ENCODE measurements at regions not wholly inside any gene's neighbourhood (a gene's known extent, or its start where the extent isn't known, plus 50 kb on each side); places are given as distances from the start of the nearest gene placed in this dataset.
"Not testable (repeated sequence)": the region's sequence is repeated elsewhere in the genome, so short reads cannot be mapped to it uniquely, and the experiment has no call there.

GRCh38 chr1:194860248-194861201, 1674.1 kb upstream of the B3GALT2 start:
- no peak for DNase-seq
- Histone ChIP-seq H3K27me3 (ENCODE audit: control insufficient read depth, insufficient read depth, low read length) (no peaks in the 10 kb centered on the region), H3K4me3 (ENCODE audit: low read length in 3 of 3) (no peak overlapping the region), H3K36me3 (ENCODE audit: control insufficient read depth in 2 of 3, insufficient read depth in 3 of 3, low read length in 3 of 3) (no peaks in the 10 kb centered on the region), H3K4me1 (ENCODE audit: control insufficient read depth in 2 of 3, insufficient read depth in 2 of 3, low read depth in 1 of 3, low read length in 3 of 3) (no peaks in the 10 kb centered on the region), H3K9ac (ENCODE audit: low read length in 3 of 3) (no peak overlapping the region), H3K27ac (ENCODE audit: low read depth in 2 of 2, low read length in 2 of 2) (no peak overlapping the region), H3K9me3 (ENCODE audit: control insufficient read depth in 2 of 3, insufficient read depth in 1 of 3, low read length in 3 of 3) (no peaks in the 10 kb centered on the region)
- intact Hi-C loops (cut with DNase I), result no loop called here
- TF ChIP-seq CTCF (IDR thresholded peaks at IDR 0.05; ENCODE audit: borderline replicate concordance, extremely low read depth, insufficient read depth), result no peak
- peak; percentile 8 for FAIRE-seq

- intact Hi-C loops (cut with DNase I); H3K9ac ChIP-seq (ENCODE audit: low read length in 3 of 3); FAIRE-seq; H3K27me3 ChIP-seq (ENCODE audit: control insufficient read depth, insufficient read depth, low read length); H3K27ac ChIP-seq (ENCODE audit: low read depth in 2 of 2, low read length in 2 of 2); H3K9me3 ChIP-seq (ENCODE audit: control insufficient read depth in 2 of 3, insufficient read depth in 1 of 3, low read length in 3 of 3); DNase-seq; H3K4me1 ChIP-seq (ENCODE audit: control insufficient read depth in 2 of 3, insufficient read depth in 2 of 3, low read depth in 1 of 3, low read length in 3 of 3); H3K4me3 ChIP-seq (ENCODE audit: low read length in 3 of 3); H3K36me3 ChIP-seq (ENCODE audit: control insufficient read depth in 2 of 3, insufficient read depth in 3 of 3, low read length in 3 of 3): not testable (repeated sequence)
Observed at GRCh38 chr1:194859481-194860154, 1673.2 kb upstream of the B3GALT2 start.

GRCh38 chr1:194858811-194859480, 1672.5 kb upstream of the B3GALT2 start:
- intact Hi-C loops (cut with DNase I); H3K27ac ChIP-seq (ENCODE audit: low read depth in 2 of 2, low read length in 2 of 2); H3K4me3 ChIP-seq (ENCODE audit: low read length in 3 of 3); H3K36me3 ChIP-seq (ENCODE audit: control insufficient read depth in 2 of 3, insufficient read depth in 3 of 3, low read length in 3 of 3); H3K4me1 ChIP-seq (ENCODE audit: control insufficient read depth in 2 of 3, insufficient read depth in 2 of 3, low read depth in 1 of 3, low read length in 3 of 3); H3K27me3 ChIP-seq (ENCODE audit: control insufficient read depth, insufficient read depth, low read length); FAIRE-seq; H3K9me3 ChIP-seq (ENCODE audit: control insufficient read depth in 2 of 3, insufficient read depth in 1 of 3, low read length in 3 of 3); H3K9ac ChIP-seq (ENCODE audit: low read length in 3 of 3): not testable (repeated sequence)
- DNase-seq, result peak in 1 of 5 donors; percentile 62

GRCh38 chr1:194857413-194857812, 1671.0 kb upstream of the B3GALT2 start:
- no peaks in the 10 kb centered on the region for H3K9me3 ChIP-seq (ENCODE audit: control insufficient read depth in 2 of 3, insufficient read depth in 1 of 3, low read length in 3 of 3)
- intact Hi-C loops (cut with DNase I), result no loop called here
- FAIRE-seq, result no peak
- TF ChIP-seq CTCF (IDR thresholded peaks at IDR 0.05; ENCODE audit: borderline replicate concordance, extremely low read depth, insufficient read depth), result no peak
- H3K27ac ChIP-seq (ENCODE audit: low read depth in 2 of 2, low read length in 2 of 2), result no peak overlapping the region
- DNase-seq, result no peak
- no peak overlapping the region for H3K4me3 ChIP-seq (ENCODE audit: low read length in 3 of 3)
- no peaks in the 10 kb centered on the region for H3K27me3 ChIP-seq (ENCODE audit: control insufficient read depth, insufficient read depth, low read length)
- H3K36me3 ChIP-seq (ENCODE audit: control insufficient read depth in 2 of 3, insufficient read depth in 3 of 3, low read length in 3 of 3), result no peaks in the 10 kb centered on the region
- H3K9ac ChIP-seq (ENCODE audit: low read length in 3 of 3), result no peak overlapping the region
- no peaks in the 10 kb centered on the region for H3K4me1 ChIP-seq (ENCODE audit: control insufficient read depth in 2 of 3, insufficient read depth in 2 of 3, low read depth in 1 of 3, low read length in 3 of 3)

Data from kidney (tissue), 13 donors.